HCT116 (cell line): ENCODE measurements at regions not wholly inside any gene's neighbourhood (a gene's known extent, or its start where the extent isn't known, plus 50 kb on each side); places are given as distances from the start of the nearest gene placed in this dataset.

Experiments used
- ATAC-seq: fragments of 200-7000 bp; cut with Tn5 transposase; 2 replicates; pipeline ENCODE4 v1.9.1; 2020; ENCODE audit warnings: mild to moderate bottlenecking, moderate library complexity
- BruUV-seq: library from RNA; stranded (reverse); fragments of 400-500 nt; replicated peaks from 2 replicates; lab custom pipeline; 2021; lab: Mats Ljungman, UMichigan
- CTCF ChIA-PET: fragments of 300-600 bp; sonication (Branson Sonifier 250); formaldehyde crosslinking; loops from one replicate; lab custom pipeline; 2021; ENCODE audit warnings: antibody characterized with exemption; lab: Charles Lee
- POLR2A ChIA-PET: fragments of 300-600, 350-600 bp; sonication (Branson Sonifier 250); formaldehyde crosslinking; loops from one replicate; lab custom pipeline; 2021; ENCODE audit warnings: antibody characterized with exemption; lab: Charles Lee
- RAD21 ChIA-PET, 2 experiments: fragments of 300-600 bp; sonication (Branson Sonifier 250); formaldehyde crosslinking; loops; one replicate each; lab custom pipeline; 2023; ENCODE audit warnings: low total read pairs in 2 of 2; ENCODE audit not compliant: uncharacterized antibody in 2 of 2, unreplicated experiment in 2 of 2, low non-redundant PET in 1 of 2; lab: Charles Lee
- DNase-seq: peaks from one replicate; pipeline ENCODE4 v3.0.0-alpha.2; 2010; ENCODE audit warnings: low read depth, low spot score
- H2AFZ ChIP-seq: fragments of 200-600 bp; shearing (Covaris generic), sonication (generic); 2 replicates; pipeline ENCODE4 v1.6.1; 2017; ENCODE audit warnings: low read depth, mixed run types, mixed read lengths, antibody characterized with exemption, low read length; ENCODE audit not compliant: poor library complexity, severe bottlenecking
- H3K27ac ChIP-seq: 2 replicates; pipeline ENCODE4 v1.5.1; 2012; ENCODE audit warnings: low read depth, low read length
- H3K27me3 ChIP-seq: fragments of 200-600 bp; sonication (generic); 2 replicates; pipeline ENCODE4 v1.6.1; 2016; ENCODE audit warnings: mixed run types, low read length, mixed read lengths; ENCODE audit not compliant: insufficient read depth
- H3K36me3 ChIP-seq, 2 experiments: fragments of 200-500 bp in 1 of 2; fragments of 200-600 bp in 1 of 2; sonication (Bioruptor generic) in 1 of 2; sonication (generic) in 1 of 2; 2 replicates each; pipeline versions ENCODE4 v1.5.1 to v1.6.1; 2014 to 2016; ENCODE audit warnings: low read length in 2 of 2, inconsistent platforms in 1 of 2, mixed read lengths in 1 of 2, mixed run types in 1 of 2; ENCODE audit not compliant: insufficient read depth in 2 of 2, control insufficient read depth in 1 of 2
- H3K4me1 ChIP-seq, 2 experiments: fragments of 200-600 bp in 1 of 2; sonication (generic) in 1 of 2; 2 replicates each; pipeline versions ENCODE4 v1.5.1 to v1.6.1; 2012 to 2017; ENCODE audit warnings: low read length in 2 of 2, inconsistent platforms in 1 of 2, mild to moderate bottlenecking in 1 of 2, mixed read lengths in 1 of 2, mixed run types in 1 of 2, moderate library complexity in 1 of 2; ENCODE audit not compliant: insufficient read depth in 2 of 2, control insufficient read depth in 1 of 2
- H3K4me2 ChIP-seq: fragments of 200-600 bp; sonication (generic); 2 replicates; pipeline ENCODE4 v1.6.1; 2017; ENCODE audit warnings: mixed run types, low read length, mixed read lengths
- H3K4me3 ChIP-seq, 2 experiments: fragments of 200-600 bp in 1 of 2; sonication (generic) in 1 of 2; replicated peaks in 1 of 2; 2 replicates each; pipeline ENCODE4 v1.5.1; 2011 to 2016; ENCODE audit warnings: low read length in 2 of 2, control low read depth in 1 of 2, low read depth in 1 of 2, mild to moderate bottlenecking in 1 of 2, mixed read lengths in 1 of 2, mixed run types in 1 of 2
- H3K79me2 ChIP-seq: fragments of 200-600 bp; sonication (generic); 2 replicates; pipeline ENCODE4 v1.6.1; 2017; ENCODE audit warnings: mild to moderate bottlenecking, mixed run types, low read length, moderate library complexity, mixed read lengths; ENCODE audit not compliant: insufficient read depth
- H3K9ac ChIP-seq: fragments of 200-600 bp; sonication (generic); 2 replicates; pipeline ENCODE4 v1.6.1; 2016; ENCODE audit warnings: low read length, mixed read lengths
- H3K9me2 ChIP-seq: fragments of 200-600 bp; sonication (generic), shearing (Covaris generic); 2 replicates; pipeline ENCODE4 v1.6.1; 2017; ENCODE audit warnings: mixed run types, mild to moderate bottlenecking, moderate library complexity; ENCODE audit not compliant: insufficient read depth
- H3K9me3 ChIP-seq, 2 experiments: fragments of 200-500 bp in 1 of 2; fragments of 200-600 bp in 1 of 2; sonication (Bioruptor generic) in 1 of 2; sonication (generic) in 1 of 2; 2 replicates each; pipeline ENCODE4 v1.6.1; 2014 to 2017; ENCODE audit warnings: low read length in 2 of 2, mixed read lengths in 2 of 2, inconsistent platforms in 1 of 2, low read depth in 1 of 2, mild to moderate bottlenecking in 1 of 2, mixed run types in 1 of 2, moderate library complexity in 1 of 2; ENCODE audit not compliant: control insufficient read depth in 1 of 2, insufficient read depth in 1 of 2
- H4K20me1 ChIP-seq: fragments of 200-600 bp; sonication (generic), shearing (Covaris generic); 2 replicates; pipeline ENCODE4 v1.6.1; 2017; ENCODE audit warnings: mixed run types, mild to moderate bottlenecking, moderate library complexity; ENCODE audit not compliant: insufficient read depth
- ATF3 ChIP-seq: IDR thresholded peaks from 2 replicates; pipeline ENCODE4 v1.6.1; 2012
- CBX3 ChIP-seq: IDR thresholded peaks from 2 replicates; pipeline ENCODE4 v1.6.1; 2012; ENCODE audit warnings: low read depth
- CTCF ChIP-seq, 3 experiments: fragments of 200-600 bp in 1 of 3; sonication (generic) in 1 of 3; IDR thresholded peaks in 2 of 3; conservative IDR thresholded peaks in 1 of 3; 2 replicates each; pipeline ENCODE4 v1.5.1; 2012 to 2017; ENCODE audit warnings: low read depth in 2 of 3, low read length in 2 of 3, antibody characterized with exemption in 1 of 3, borderline replicate concordance in 1 of 3, control low read depth in 1 of 3, mild to moderate bottlenecking in 1 of 3, mixed read lengths in 1 of 3, mixed run types in 1 of 3, moderate library complexity in 1 of 3; ENCODE audit not compliant: insufficient read depth in 1 of 3
- ELF1 ChIP-seq: IDR thresholded peaks from 2 replicates; pipeline ENCODE4 v1.6.1; 2012; ENCODE audit warnings: low read depth, borderline replicate concordance
- EZH2 ChIP-seq: fragments of 200-600 bp; sonication (generic); IDR thresholded peaks from 2 replicates; pipeline ENCODE4 v1.6.1; 2017; ENCODE audit warnings: antibody characterized with exemption, mixed run types
- EZH2phosphoT487 ChIP-seq: fragments of 200-600 bp; IDR thresholded peaks from 2 replicates; pipeline ENCODE4 v1.6.1; 2018; ENCODE audit warnings: antibody characterized with exemption, borderline replicate concordance
- FOSL1 ChIP-seq: IDR thresholded peaks from 2 replicates; pipeline ENCODE4 v1.6.1; 2012; ENCODE audit warnings: low read depth
- JUND ChIP-seq: IDR thresholded peaks from 2 replicates; pipeline ENCODE4 v1.6.1; 2012
- MAX ChIP-seq: IDR thresholded peaks from 2 replicates; pipeline ENCODE4 v1.6.1; 2012
- POLR2A ChIP-seq: IDR thresholded peaks from 2 replicates; pipeline ENCODE4 v1.7.0; 2011; ENCODE audit warnings: borderline replicate concordance; ENCODE audit not compliant: insufficient read depth, insufficient read length; ENCODE audit errors: extremely low read depth
- POLR2AphosphoS5 ChIP-seq: IDR thresholded peaks from 2 replicates; pipeline ENCODE4 v1.6.1; 2011; ENCODE audit warnings: mild to moderate bottlenecking, low read depth, low read length, moderate library complexity
- REST ChIP-seq: IDR thresholded peaks from 2 replicates; pipeline ENCODE4 v1.6.1; 2012; ENCODE audit warnings: low read depth
- SP1 ChIP-seq: IDR thresholded peaks from 2 replicates; pipeline ENCODE4 v1.6.1; 2012; ENCODE audit warnings: low read depth
- SRF ChIP-seq: IDR thresholded peaks from 2 replicates; pipeline ENCODE4 v1.6.1; 2012; ENCODE audit warnings: low read depth
- TCF7L2 ChIP-seq: IDR thresholded peaks from 2 replicates; pipeline ENCODE4 v1.7.0; 2011; ENCODE audit warnings: borderline replicate concordance, inconsistent platforms; ENCODE audit not compliant: insufficient read depth, insufficient read length; ENCODE audit errors: extremely low read depth
- YY1 ChIP-seq: IDR thresholded peaks from 2 replicates; pipeline ENCODE4 v1.6.1; 2011; ENCODE audit warnings: low read length, low read depth, moderate library complexity, mild to moderate bottlenecking; ENCODE audit not compliant: insufficient replicate concordance; ENCODE audit errors: extremely low read depth
- ZBTB33 ChIP-seq: IDR thresholded peaks from 2 replicates; pipeline ENCODE4 v1.6.1; 2011; ENCODE audit warnings: mild to moderate bottlenecking, low read length, moderate library complexity; ENCODE audit not compliant: insufficient replicate concordance; ENCODE audit errors: extremely low read depth
- ZNF274 ChIP-seq: fragments of 200-500 bp; sonication (Bioruptor generic); IDR thresholded peaks from 2 replicates; pipeline ENCODE4 v1.6.1; 2014; ENCODE audit warnings: mild to moderate bottlenecking, low read depth, low read length, inconsistent platforms
- intact Hi-C: fragments of 100-400 bp; cut with micrococcal nuclease; formaldehyde crosslinking; loops from 2 replicates; pipeline ENCODE4 v1.10.0; 2022

- ChIA-PET CTCF (no interaction called here), RAD21 (no interaction called here), POLR2A (no interaction called here)
- no peak overlapping the region for H3K27ac ChIP-seq
- no peaks in the 10 kb centered on the region for H3K36me3 ChIP-seq
- ATAC-seq, result no peak
- no peaks in the 10 kb centered on the region for H4K20me1 ChIP-seq
- no peak overlapping the region for H3K4me3 ChIP-seq
- H3K4me1 ChIP-seq, result no peaks in the 10 kb centered on the region
- H3K79me2 ChIP-seq, result no peaks in the 10 kb centered on the region
- no peak overlapping the region for H2AFZ ChIP-seq
- H3K9me2 ChIP-seq, result no peaks in the 10 kb centered on the region
- H3K9ac ChIP-seq, result no peak overlapping the region
- H3K9me3 ChIP-seq, result peaks cover 38 to 68% of the 10 kb centered on the region in 2 experiments
- BruUV-seq, result no TSS peak
- H3K27me3 ChIP-seq, result no peaks in the 10 kb centered on the region
- intact Hi-C loops, result no loop called here
- no peak overlapping the region for H3K4me2 ChIP-seq
- TF ChIP-seq ATF3, result no peak
- TF ChIP-seq POLR2A, result no peak
- TF ChIP-seq SRF, result no peak
- TF ChIP-seq CTCF (IDR thresholded peaks at IDR 0.05 in 2 of 3, conservative IDR thresholded peaks at IDR 0.05 in 1 of 3; ENCODE audit: borderline replicate concordance in 1 of 3, insufficient read depth in 1 of 3, low read depth in 2 of 3, low read length in 2 of 3), result no peak
- TF ChIP-seq JUND, result no peak
- no peak for TF ChIP-seq EZH2
- no peak for TF ChIP-seq ELF1
- no peak for TF ChIP-seq ZBTB33
- no peak for TF ChIP-seq TCF7L2
- TF ChIP-seq YY1, result no peak
- no peak for TF ChIP-seq EZH2phosphoT487
- TF ChIP-seq FOSL1, result no peak
- TF ChIP-seq MAX, result no peak
- TF ChIP-seq REST, result no peak
- no peak for TF ChIP-seq SP1
- TF ChIP-seq POLR2AphosphoS5, result no peak
- no peak for TF ChIP-seq CBX3
- no peak for TF ChIP-seq ZNF274
- no peak for DNase-seq
Observed at GRCh38 chr2:89819809-89820208, 1128.3 kb downstream of the RPIA start.
